ENCODE measurements at regions not wholly inside any gene's neighbourhood (a gene's known extent, or its start where the extent isn't known, plus 50 kb on each side); places are given as distances from the start of the nearest gene placed in this dataset.

GRCh38 chr2:18754286-18754685 lies 164.9 kb upstream of the NT5C1B start:
- TF ChIP-seq JUND (IDR thresholded peaks at IDR 0.05): no peak
- TF ChIP-seq CTCF (IDR thresholded peaks at IDR 0.05; ENCODE audit: low read depth, low read length, missing input control): no peak

All from liver (tissue), 3 donors.